ENCODE measurements at regions not wholly inside any gene's neighbourhood (a gene's known extent, or its start where the extent isn't known, plus 50 kb on each side); places are given as distances from the start of the nearest gene placed in this dataset.

GRCh38 chr11:21839796-21840195 is 353.1 kb upstream of the ANO5 start:
- no peak for DNase-seq

GRCh38 chr11:21861314-21861713 is 331.6 kb upstream of the ANO5 start:
- DNase-seq, result no peak

- DNase-seq, result no peak
Observed at GRCh38 chr11:21865541-21865940, 327.3 kb upstream of the ANO5 start.

- no peak for DNase-seq
Observed at GRCh38 chr11:21866781-21867180, 326.1 kb upstream of the ANO5 start.

GRCh38 chr11:21877151-21877550 is 315.7 kb upstream of the ANO5 start:
- no peak for DNase-seq

GRCh38 chr11:21883354-21883753 is 309.5 kb upstream of the ANO5 start:
- no peak for DNase-seq

- no peak for DNase-seq
Observed at GRCh38 chr11:21888814-21889213, 304.1 kb upstream of the ANO5 start.

- DNase-seq, result no peak
Observed at GRCh38 chr11:21892736-21893564, 299.9 kb upstream of the ANO5 start.

GRCh38 chr11:21893565-21893867 is 299.4 kb upstream of the ANO5 start:
- DNase-seq, result no peak

GRCh38 chr11:21894492-21894891 is 298.4 kb upstream of the ANO5 start:
- no peak for DNase-seq

- no peak for DNase-seq
Observed at GRCh38 chr11:21895686-21896085, 297.2 kb upstream of the ANO5 start.

- no peak for DNase-seq
Observed at GRCh38 chr11:21896216-21896615, 296.7 kb upstream of the ANO5 start.

GRCh38 chr11:21896746-21897602 is 295.9 kb upstream of the ANO5 start:
- no peak for DNase-seq

GRCh38 chr11:21897752-21898151 is 295.1 kb upstream of the ANO5 start:
- no peak for DNase-seq

GRCh38 chr11:21908211-21908610 is 284.7 kb upstream of the ANO5 start:
- no peak for DNase-seq

- DNase-seq, result no peak
Observed at GRCh38 chr11:21909145-21909544, 283.7 kb upstream of the ANO5 start.

GRCh38 chr11:21911061-21911460 is 281.8 kb upstream of the ANO5 start:
- DNase-seq, result no peak

GRCh38 chr11:21912285-21912684 is 280.6 kb upstream of the ANO5 start:
- no peak for DNase-seq

- no peak for DNase-seq
Observed at GRCh38 chr11:21921151-21921550, 271.7 kb upstream of the ANO5 start.

- DNase-seq, result no peak
Observed at GRCh38 chr11:21924262-21924661, 268.6 kb upstream of the ANO5 start.

GRCh38 chr11:21927628-21928027 is 265.3 kb upstream of the ANO5 start:
- DNase-seq, result no peak

GRCh38 chr11:21928847-21929246 is 264.0 kb upstream of the ANO5 start:
- DNase-seq, result no peak

- no peak for DNase-seq
Observed at GRCh38 chr11:21930408-21930807, 262.5 kb upstream of the ANO5 start.

GRCh38 chr11:21931436-21932101 is 261.3 kb upstream of the ANO5 start:
- DNase-seq, result no peak

Measured in NCI-H1694 (cell line).